ENCODE measurements at regions not wholly inside any gene's neighbourhood (a gene's known extent, or its start where the extent isn't known, plus 50 kb on each side); places are given as distances from the start of the nearest gene placed in this dataset.

DNA sequence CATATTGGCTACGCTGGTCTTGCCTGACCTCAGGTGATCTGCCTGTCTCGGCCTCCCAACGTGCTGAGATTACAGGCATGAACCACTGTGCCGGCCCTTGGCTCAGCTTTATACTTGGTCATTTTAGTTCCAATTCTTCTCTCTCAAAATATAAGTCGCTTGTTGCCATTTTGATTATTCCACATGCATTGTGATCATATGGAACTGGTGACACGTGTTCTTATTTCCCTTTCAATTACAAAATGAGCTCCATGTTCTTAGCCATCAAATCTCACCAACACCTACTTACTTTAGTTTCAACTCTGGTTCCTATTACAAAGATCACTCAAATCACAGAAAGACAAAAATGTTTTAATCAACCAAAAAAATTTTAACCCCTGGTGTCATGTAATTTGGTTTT is 1711.7 kb downstream of the TP53TG3F start:
- WGBS, 4 donors, result 67 to 71% (median 69%) methylated on average over 6 of the region's 6 CpGs
- intact Hi-C loops (cut with DNase I), result no loop called here
- Histone ChIP-seq H3K27me3 (no peaks in the 10 kb centered on the region), H3K4me1 (replicated peaks in 1 of 2) (no peaks in the 10 kb centered on the region), H3K36me3 (replicated peaks in 1 of 2) (no peaks in the 10 kb centered on the region), H3K27ac (no peak overlapping the region), H3K9me3 (replicated peaks in 1 of 3) (no peaks in the 10 kb centered on the region), H3K4me3 (no peak overlapping the region)
- no peak for TF ChIP-seq POLR2A (IDR thresholded peaks at IDR 0.05)
- TF ChIP-seq, protein P1, sequence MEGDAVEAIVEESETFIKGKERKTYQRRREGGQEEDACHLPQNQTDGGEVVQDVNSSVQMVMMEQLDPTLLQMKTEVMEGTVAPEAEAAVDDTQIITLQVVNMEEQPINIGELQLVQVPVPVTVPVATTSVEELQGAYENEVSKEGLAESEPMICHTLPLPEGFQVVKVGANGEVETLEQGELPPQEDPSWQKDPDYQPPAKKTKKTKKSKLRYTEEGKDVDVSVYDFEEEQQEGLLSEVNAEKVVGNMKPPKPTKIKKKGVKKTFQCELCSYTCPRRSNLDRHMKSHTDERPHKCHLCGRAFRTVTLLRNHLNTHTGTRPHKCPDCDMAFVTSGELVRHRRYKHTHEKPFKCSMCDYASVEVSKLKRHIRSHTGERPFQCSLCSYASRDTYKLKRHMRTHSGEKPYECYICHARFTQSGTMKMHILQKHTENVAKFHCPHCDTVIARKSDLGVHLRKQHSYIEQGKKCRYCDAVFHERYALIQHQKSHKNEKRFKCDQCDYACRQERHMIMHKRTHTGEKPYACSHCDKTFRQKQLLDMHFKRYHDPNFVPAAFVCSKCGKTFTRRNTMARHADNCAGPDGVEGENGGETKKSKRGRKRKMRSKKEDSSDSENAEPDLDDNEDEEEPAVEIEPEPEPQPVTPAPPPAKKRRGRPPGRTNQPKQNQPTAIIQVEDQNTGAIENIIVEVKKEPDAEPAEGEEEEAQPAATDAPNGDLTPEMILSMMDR (IDR thresholded peaks at IDR 0.05), result no peak
- DNase-seq, result peak in 1 of 7 donors; percentile 11

DNA sequence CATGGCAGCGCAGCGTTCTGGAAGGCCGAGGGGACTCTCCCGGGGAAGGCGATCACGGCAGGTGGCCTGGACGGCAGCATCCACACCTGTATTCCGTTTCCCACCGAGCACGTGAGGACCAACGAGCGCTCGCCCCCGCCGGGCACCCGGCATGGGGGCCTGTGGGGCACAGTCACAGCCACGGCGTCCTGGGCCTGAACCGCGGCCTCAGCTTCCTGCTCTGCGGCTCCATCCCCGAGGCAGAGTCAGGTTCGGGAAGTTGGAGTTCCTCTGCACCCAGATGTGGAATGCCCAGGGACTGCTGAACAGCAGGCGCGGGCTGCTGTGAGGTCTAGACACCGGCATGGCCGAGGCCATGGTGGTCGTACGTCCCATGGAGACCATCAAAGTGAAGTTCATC is 1713.9 kb downstream of the TP53TG3F start:
- intact Hi-C loops (cut with DNase I), result no loop called here
- Histone ChIP-seq H3K4me1 (replicated peaks in 1 of 2) (no peaks in the 10 kb centered on the region), H3K4me3 (no peak overlapping the region), H3K27me3 (no peaks in the 10 kb centered on the region), H3K9me3 (replicated peaks in 1 of 3) (no peaks in the 10 kb centered on the region), H3K27ac (no peak overlapping the region), H3K36me3 (replicated peaks in 1 of 2) (no peaks in the 10 kb centered on the region)
- 81 to 86% (median 83%) methylated on average over 14 to 29 of the region's 29 CpGs for WGBS, 4 donors
- TF ChIP-seq POLR2A (IDR thresholded peaks at IDR 0.05), result no peak
- TF ChIP-seq, protein P1 (IDR thresholded peaks at IDR 0.05), result no peak
- DNase-seq, result no peak

DNA sequence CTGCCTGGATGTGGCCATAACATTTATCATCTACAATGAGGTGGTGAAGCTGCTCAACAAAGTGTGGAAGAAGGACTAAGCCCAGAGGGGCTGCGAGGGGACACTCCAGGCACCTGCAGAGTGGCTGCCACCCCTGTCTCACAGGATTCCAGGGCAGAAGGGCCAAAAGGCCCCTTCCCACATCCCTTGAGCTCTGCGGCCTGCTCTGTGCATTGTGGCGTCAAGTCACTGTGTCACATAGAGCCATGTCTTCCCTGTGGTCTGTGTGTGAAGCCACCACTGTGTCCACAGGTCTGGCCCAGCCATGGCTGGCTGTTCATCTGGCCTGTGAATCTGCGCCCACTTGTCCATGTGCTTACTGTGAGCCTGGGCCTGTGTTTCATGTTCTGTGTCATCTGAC is 1714.6 kb downstream of the TP53TG3F start:
- H3K4me3 ChIP-seq, result no peak overlapping the region
- H3K9me3 ChIP-seq (replicated peaks in 1 of 3), result no peaks in the 10 kb centered on the region
- no peaks in the 10 kb centered on the region for H3K27me3 ChIP-seq
- peak in 1 of 7 donors; percentile 24 for DNase-seq
- no peak overlapping the region for H3K27ac ChIP-seq
- 70 to 85% (median 70%) methylated on average over 4 of the region's 4 CpGs; no CpG with 5 or more reads in 1 of the 4 donors for WGBS, 4 donors
- H3K4me1 ChIP-seq (replicated peaks in 1 of 2), result no peaks in the 10 kb centered on the region
- no peak for TF ChIP-seq POLR2A (IDR thresholded peaks at IDR 0.05)
- TF ChIP-seq, protein P1 (IDR thresholded peaks at IDR 0.05), result no peak
- intact Hi-C loops (cut with DNase I), result no loop called here
- no peaks in the 10 kb centered on the region for H3K36me3 ChIP-seq (replicated peaks in 1 of 2)

DNA sequence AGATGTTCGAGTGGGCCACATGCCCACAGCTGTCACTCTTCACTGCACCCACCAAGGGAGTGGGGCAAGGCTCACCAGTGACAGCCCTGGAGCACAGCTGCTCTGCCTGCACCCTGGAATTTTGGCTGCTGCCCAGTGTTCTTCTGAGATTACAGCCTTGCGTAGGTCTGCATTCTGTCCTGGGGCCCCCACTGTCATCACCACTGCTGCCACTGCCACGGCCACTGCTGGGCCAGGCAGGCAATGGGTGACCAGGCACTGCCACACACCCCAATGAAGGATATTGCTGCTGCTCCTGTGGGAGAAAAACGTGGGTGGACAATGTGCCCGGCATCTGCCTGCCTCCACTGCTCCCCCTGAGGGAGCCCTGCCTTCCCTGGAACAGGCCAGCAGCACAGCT is 1717.0 kb downstream of the TP53TG3F start:
- H3K9me3 ChIP-seq (replicated peaks in 1 of 3), result no peaks in the 10 kb centered on the region
- intact Hi-C loops (cut with DNase I), result no loop called here
- H3K4me3 ChIP-seq, result no peak overlapping the region
- 41 to 54% (median 48%) methylated on average over 1 to 5 of the region's 5 CpGs for WGBS, 4 donors
- no peaks in the 10 kb centered on the region for H3K36me3 ChIP-seq (replicated peaks in 1 of 2)
- no peaks in the 10 kb centered on the region for H3K27me3 ChIP-seq
- no peak overlapping the region for H3K27ac ChIP-seq
- H3K4me1 ChIP-seq (replicated peaks in 1 of 2), result no peaks in the 10 kb centered on the region
- no peak for DNase-seq
- TF ChIP-seq, protein P1 (IDR thresholded peaks at IDR 0.05), result no peak
- no peak for TF ChIP-seq POLR2A (IDR thresholded peaks at IDR 0.05)

All from adrenal gland (tissue), 9 donors.